ENCODE measurements at regions not wholly inside any gene's neighbourhood (a gene's known extent, or its start where the extent isn't known, plus 50 kb on each side); places are given as distances from the start of the nearest gene placed in this dataset.

GRCh38 chr13:107203146-107203847, 635.4 kb upstream of the ARGLU1 start:
- Mint-ChIP-seq H3K4me1 (ENCODE audit: low read depth) (peaks cover 7% of the 10 kb centered on the region), H3K27ac (no peak overlapping the region), H3K36me3 (ENCODE audit: insufficient read depth) (no peaks in the 10 kb centered on the region), H3K9me3 (ENCODE audit: low read depth) (peaks cover 3% of the 10 kb centered on the region), H3K4me3 (ENCODE audit: low read depth) (no peak overlapping the region), H3K27me3 (peaks cover 3% of the 10 kb centered on the region)
- no peak for DNase-seq (ENCODE audit: low spot score, unreplicated experiment)
- peak; percentile 60 for TF ChIP-seq CTCF (IDR thresholded peaks at IDR 0.05; ENCODE audit: unreplicated experiment)

DNA sequence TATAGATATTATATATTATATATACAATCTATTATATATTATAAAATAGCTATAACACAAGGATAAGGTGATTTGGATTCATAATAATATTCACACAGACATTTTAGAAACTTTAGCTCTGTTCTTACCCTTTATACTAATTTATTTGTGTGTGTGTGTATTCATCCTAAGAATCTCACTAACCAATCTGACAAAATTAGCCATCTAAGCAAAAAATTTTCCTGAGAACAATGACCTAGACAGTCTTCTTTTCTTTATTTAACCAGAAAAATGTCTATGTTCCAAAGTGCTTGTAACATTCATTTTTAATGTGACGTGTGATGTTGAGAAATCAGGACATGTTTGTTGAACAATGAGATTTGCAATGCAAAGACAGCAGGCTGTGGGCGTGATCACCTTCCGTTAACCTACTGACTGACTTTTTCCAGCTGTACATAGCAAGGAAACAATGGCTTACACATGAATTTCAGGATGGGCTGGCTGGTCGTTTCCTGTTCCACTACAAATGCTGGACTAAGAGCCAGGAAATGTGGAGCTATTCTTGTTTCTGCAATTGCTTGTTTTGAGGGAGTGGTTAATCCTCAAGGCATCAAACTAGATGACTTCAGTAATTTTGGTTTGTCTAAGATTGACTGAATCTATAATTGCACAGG, 634.6 kb upstream of the ARGLU1 start:
- no peak for TF ChIP-seq CTCF (IDR thresholded peaks at IDR 0.05; ENCODE audit: unreplicated experiment)
- Mint-ChIP-seq H3K4me1 (ENCODE audit: low read depth) (peaks cover 7% of the 10 kb centered on the region), H3K27me3 (peaks cover 3% of the 10 kb centered on the region), H3K27ac (no peak overlapping the region), H3K9me3 (ENCODE audit: low read depth) (peaks cover 3% of the 10 kb centered on the region), H3K36me3 (ENCODE audit: insufficient read depth) (no peaks in the 10 kb centered on the region), H3K4me3 (ENCODE audit: low read depth) (no peak overlapping the region)
- DNase-seq (ENCODE audit: low spot score, unreplicated experiment) = no peak

DNA sequence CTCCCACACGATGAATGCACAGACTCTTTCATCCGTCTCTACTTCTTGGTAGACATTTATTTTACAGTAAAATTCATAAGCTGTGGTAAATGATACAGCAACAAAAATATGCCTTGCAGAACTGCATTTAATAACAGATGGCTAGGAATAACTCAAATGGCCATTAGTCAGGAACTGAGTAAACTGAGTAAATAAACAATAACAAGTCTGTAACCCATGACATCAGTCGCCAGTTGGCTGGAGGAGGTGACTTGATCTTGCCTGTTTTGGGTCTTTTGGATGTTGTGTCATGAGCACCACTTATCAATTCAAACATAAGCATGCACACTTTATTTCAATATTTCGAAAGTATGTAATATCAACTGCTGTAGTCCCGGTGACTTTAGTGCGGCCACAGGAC, 632.6 kb upstream of the ARGLU1 start:
- H3K9me3 Mint-ChIP-seq (ENCODE audit: low read depth) = peaks cover 6% of the 10 kb centered on the region
- H3K36me3 Mint-ChIP-seq (ENCODE audit: insufficient read depth) = no peaks in the 10 kb centered on the region
- H3K27me3 Mint-ChIP-seq = peaks cover 3% of the 10 kb centered on the region
- no peak for TF ChIP-seq CTCF (IDR thresholded peaks at IDR 0.05; ENCODE audit: unreplicated experiment)
- DNase-seq (ENCODE audit: low spot score, unreplicated experiment) = no peak
- no peak overlapping the region for H3K4me3 Mint-ChIP-seq (ENCODE audit: low read depth)
- no peak overlapping the region for H3K27ac Mint-ChIP-seq
- peaks cover 7% of the 10 kb centered on the region for H3K4me1 Mint-ChIP-seq (ENCODE audit: low read depth)

- no peak for DNase-seq (ENCODE audit: low spot score, unreplicated experiment)
- no peaks in the 10 kb centered on the region for H3K27me3 Mint-ChIP-seq
- peaks cover 14% of the 10 kb centered on the region for H3K4me1 Mint-ChIP-seq (ENCODE audit: low read depth)
- TF ChIP-seq CTCF (IDR thresholded peaks at IDR 0.05; ENCODE audit: unreplicated experiment) = no peak
- peak overlapping the region; percentile 57 for H3K27ac Mint-ChIP-seq
- peaks cover 1% of the 10 kb centered on the region for H3K36me3 Mint-ChIP-seq (ENCODE audit: insufficient read depth)
- no peak overlapping the region for H3K4me3 Mint-ChIP-seq (ENCODE audit: low read depth)
- H3K9me3 Mint-ChIP-seq (ENCODE audit: low read depth) = peaks cover 20% of the 10 kb centered on the region
Observed at GRCh38 chr13:107192289-107192688, 624.4 kb upstream of the ARGLU1 start.

- H3K27me3 Mint-ChIP-seq = no peaks in the 10 kb centered on the region
- TF ChIP-seq CTCF (IDR thresholded peaks at IDR 0.05; ENCODE audit: unreplicated experiment) = no peak
- no peak for DNase-seq (ENCODE audit: low spot score, unreplicated experiment)
- peaks cover 16% of the 10 kb centered on the region for H3K9me3 Mint-ChIP-seq (ENCODE audit: low read depth)
- no peak overlapping the region for H3K27ac Mint-ChIP-seq
- H3K4me1 Mint-ChIP-seq (ENCODE audit: low read depth) = peaks cover 14% of the 10 kb centered on the region
- H3K36me3 Mint-ChIP-seq (ENCODE audit: insufficient read depth) = peaks cover 1% of the 10 kb centered on the region
- H3K4me3 Mint-ChIP-seq (ENCODE audit: low read depth) = no peak overlapping the region
Observed at GRCh38 chr13:107190065-107190464, 622.1 kb upstream of the ARGLU1 start.

All from progenitor cell of endocrine pancreas (in vitro differentiated cells).